Neuronal stem cell (in vitro differentiated cells): ENCODE measurements at regions not wholly inside any gene's neighbourhood (a gene's known extent, or its start where the extent isn't known, plus 50 kb on each side); places are given as distances from the start of the nearest gene placed in this dataset.

Experiments
- DNase-seq: peaks from one replicate; pipeline ENCODE4 v3.0.0-alpha.2; 2013; ENCODE audit warnings: low spot score
- H2AFZ ChIP-seq: one replicate; pipeline ENCODE4 v1.6.1; 2013; ENCODE audit warnings: mild to moderate bottlenecking, low read length, inconsistent platforms
- H2AK5ac ChIP-seq: 2 replicates; pipeline ENCODE4 v1.6.1; 2013; ENCODE audit warnings: low read depth, mild to moderate bottlenecking, inconsistent platforms, low read length, moderate library complexity, mixed read lengths
- H2BK120ac ChIP-seq: 2 replicates; pipeline ENCODE4 v1.6.1; 2013; ENCODE audit warnings: low read depth, mild to moderate bottlenecking, inconsistent platforms, low read length, moderate library complexity, mixed read lengths
- H2BK12ac ChIP-seq: one replicate; pipeline ENCODE4 v1.6.1; 2013; ENCODE audit warnings: low read length, inconsistent platforms
- H2BK15ac ChIP-seq: 2 replicates; pipeline ENCODE4 v1.6.1; 2013; ENCODE audit warnings: mild to moderate bottlenecking, low read length, inconsistent platforms, mixed read lengths
- H2BK5ac ChIP-seq: one replicate; pipeline ENCODE4 v1.6.1; 2013; ENCODE audit warnings: inconsistent platforms, mild to moderate bottlenecking, low read length, moderate library complexity
- H3K14ac ChIP-seq: one replicate; pipeline ENCODE4 v1.6.1; 2013; ENCODE audit warnings: low read length, inconsistent platforms
- H3K18ac ChIP-seq: 2 replicates; pipeline ENCODE4 v1.6.1; 2013; ENCODE audit warnings: low read length, inconsistent platforms
- H3K23ac ChIP-seq: 2 replicates; pipeline ENCODE4 v1.6.1; 2013; ENCODE audit warnings: low read depth, mild to moderate bottlenecking, mixed read lengths, low read length, inconsistent platforms; ENCODE audit not compliant: poor library complexity
- H3K27ac ChIP-seq: replicated peaks from 3 replicates; pipeline ENCODE4 v1.5.1; 2013; ENCODE audit warnings: low read length, inconsistent platforms
- H3K27me3 ChIP-seq, 3 experiments: 2 replicates each; pipeline ENCODE4 v1.6.1; 2013; ENCODE audit warnings: low read length in 3 of 3, mild to moderate bottlenecking in 2 of 3, inconsistent platforms in 1 of 3, low read depth in 1 of 3, mixed read lengths in 1 of 3, moderate library complexity in 1 of 3; ENCODE audit not compliant: control insufficient read depth in 3 of 3, insufficient read depth in 3 of 3
- H3K36me3 ChIP-seq, 2 donors: replicated peaks in 1 of 2; 2 replicates each; pipeline ENCODE4 v1.6.1; 2013; ENCODE audit warnings: low read length in 2 of 2; ENCODE audit not compliant: control insufficient read depth in 2 of 2, insufficient read depth in 2 of 2
- H3K4ac ChIP-seq: 2 replicates; pipeline ENCODE4 v1.6.1; 2013; ENCODE audit warnings: inconsistent platforms, mild to moderate bottlenecking, low read length, moderate library complexity
- H3K4me1 ChIP-seq, 2 donors: 1 replicate in 1 of 2; 2 replicates in 1 of 2; pipeline ENCODE4 v1.6.1; 2013; ENCODE audit warnings: low read length in 2 of 2, low read depth in 1 of 2; ENCODE audit not compliant: control insufficient read depth in 2 of 2, insufficient read depth in 1 of 2
- H3K4me2 ChIP-seq: one replicate; pipeline ENCODE4 v1.6.1; 2013; ENCODE audit warnings: mild to moderate bottlenecking, low read length, inconsistent platforms; ENCODE audit not compliant: insufficient read depth, poor library complexity, severe bottlenecking
- H3K4me3 ChIP-seq, 2 donors: 2 replicates each; pipeline ENCODE4 v1.5.1; 2013; ENCODE audit warnings: low read length in 2 of 2, mild to moderate bottlenecking in 2 of 2, inconsistent platforms in 1 of 2, moderate library complexity in 1 of 2
- H3K79me1 ChIP-seq: one replicate; pipeline ENCODE4 v1.6.1; 2013; ENCODE audit warnings: low read depth, mild to moderate bottlenecking, inconsistent platforms, low read length, moderate library complexity
- H3K9ac ChIP-seq: one replicate; pipeline ENCODE4 v1.6.1; 2013; ENCODE audit warnings: mild to moderate bottlenecking, low read depth, low read length, inconsistent platforms; ENCODE audit not compliant: poor library complexity
- H3K9me3 ChIP-seq, 2 donors: replicated peaks in 1 of 2; 2 replicates each; pipeline versions ENCODE3 to v1.6.1; 2013; ENCODE audit warnings: low read length in 2 of 2, mild to moderate bottlenecking in 2 of 2, inconsistent platforms in 1 of 2, low read depth in 1 of 2, mixed read lengths in 1 of 2, moderate library complexity in 1 of 2; ENCODE audit not compliant: control insufficient read depth in 2 of 2, insufficient read depth in 1 of 2
- H4K8ac ChIP-seq: one replicate; pipeline ENCODE4 v1.6.1; 2013; ENCODE audit warnings: low read depth, mild to moderate bottlenecking, inconsistent platforms, low read length, moderate library complexity
- H4K91ac ChIP-seq: one replicate; pipeline ENCODE4 v1.6.1; 2013; ENCODE audit warnings: low read length, low read depth, mild to moderate bottlenecking, inconsistent platforms; ENCODE audit not compliant: poor library complexity
- WGBS, 2 donors: extraction: QIAGEN DNeasy Blood & Tissue Kit; methylation state at CpG; one replicate each; pipeline ENCODE4 v1.1.7; 2013; ENCODE audit warnings: missing lambda C conversion rate in 2 of 2, mixed read lengths in 1 of 2; ENCODE audit not compliant: insufficient read length in 2 of 2, insufficient replicate concordance in 1 of 2; ENCODE audit errors: extremely low coverage in 2 of 2; 5-methylcytosine and 5-hydroxymethylcytosine counted together

- H2AFZ ChIP-seq = no peak overlapping the region
- no peak overlapping the region for H2BK120ac ChIP-seq
- H3K27ac ChIP-seq = no peak overlapping the region
- H2BK12ac ChIP-seq = no peak overlapping the region
- H3K23ac ChIP-seq = no peak overlapping the region
- no peak overlapping the region for H4K91ac ChIP-seq
- H3K4me2 ChIP-seq = no peak overlapping the region
- no peaks in the 10 kb centered on the region for H3K4me1 ChIP-seq
- no peaks in the 10 kb centered on the region for H3K79me1 ChIP-seq
- H2BK15ac ChIP-seq = no peak overlapping the region
- DNase-seq = no peak
- no peak overlapping the region for H4K8ac ChIP-seq
- peaks cover 0 to 3% of the 10 kb centered on the region in 2 donors for H3K9me3 ChIP-seq
- H3K9ac ChIP-seq = no peak overlapping the region
- no peaks in the 10 kb centered on the region for H3K27me3 ChIP-seq
- H3K36me3 ChIP-seq = peaks cover 0 to 1% of the 10 kb centered on the region in 2 donors
- H3K4ac ChIP-seq = no peak overlapping the region
- no peak overlapping the region for H2BK5ac ChIP-seq
- WGBS, 2 donors = no CpG with 5 or more reads among the region's 24 CpGs
- peak overlapping the region in 1 of 2 donors; percentile 47 for H3K4me3 ChIP-seq
- peak overlapping the region; percentile 3 for H3K14ac ChIP-seq
- no peak overlapping the region for H2AK5ac ChIP-seq
- H3K18ac ChIP-seq = no peak overlapping the region
These were observed 182.1 kb upstream of the OPRM1 start for GRCh38 chr6:153856929-153857376.

- Histone ChIP-seq H2AFZ (no peak overlapping the region), H3K27ac (no peak overlapping the region), H3K9ac (no peak overlapping the region), H3K14ac (no peak overlapping the region), H2BK15ac (no peak overlapping the region), H2AK5ac (no peak overlapping the region), H3K9me3 (no peaks in the 10 kb centered on the region), H3K27me3 (no peaks in the 10 kb centered on the region), H4K8ac (no peak overlapping the region), H3K4me3 (no peak overlapping the region), H3K36me3 (no peaks in the 10 kb centered on the region), H3K23ac (no peak overlapping the region), H2BK5ac (no peak overlapping the region), H2BK12ac (no peak overlapping the region), H3K79me1 (no peaks in the 10 kb centered on the region), H3K4ac (no peak overlapping the region), H4K91ac (no peak overlapping the region), H3K4me1 (no peaks in the 10 kb centered on the region), H2BK120ac (no peak overlapping the region), H3K4me2 (no peak overlapping the region), H3K18ac (no peak overlapping the region)
- no peak for DNase-seq
- WGBS, 2 donors = no CpG with 5 or more reads among the region's 2 CpGs
These were observed 186.6 kb upstream of the OPRM1 start for GRCh38 chr6:153852481-153852880.

GRCh38 chr6:153852034-153852433 lies 187.0 kb upstream of the OPRM1 start:
- no peak overlapping the region for H3K23ac ChIP-seq
- H3K9me3 ChIP-seq = no peaks in the 10 kb centered on the region
- no peak overlapping the region for H3K9ac ChIP-seq
- no peak overlapping the region for H4K91ac ChIP-seq
- no peaks in the 10 kb centered on the region for H3K36me3 ChIP-seq
- no peak overlapping the region for H2BK12ac ChIP-seq
- no peak overlapping the region for H2AK5ac ChIP-seq
- DNase-seq = no peak
- no CpG with 5 or more reads among the region's 3 CpGs for WGBS, 2 donors
- no peaks in the 10 kb centered on the region for H3K27me3 ChIP-seq
- H2BK5ac ChIP-seq = no peak overlapping the region
- H4K8ac ChIP-seq = no peak overlapping the region
- H3K4me1 ChIP-seq = no peaks in the 10 kb centered on the region
- H3K4ac ChIP-seq = no peak overlapping the region
- H2AFZ ChIP-seq = no peak overlapping the region
- no peak overlapping the region for H3K4me3 ChIP-seq
- no peaks in the 10 kb centered on the region for H3K79me1 ChIP-seq
- no peak overlapping the region for H2BK120ac ChIP-seq
- H2BK15ac ChIP-seq = no peak overlapping the region
- H3K27ac ChIP-seq = no peak overlapping the region
- no peak overlapping the region for H3K14ac ChIP-seq
- H3K4me2 ChIP-seq = no peak overlapping the region
- H3K18ac ChIP-seq = no peak overlapping the region

GRCh38 chr6:153849072-153849779 lies 189.8 kb upstream of the OPRM1 start:
- H3K27me3 ChIP-seq = no peaks in the 10 kb centered on the region
- H2BK120ac ChIP-seq = no peak overlapping the region
- DNase-seq = no peak
- H2BK5ac ChIP-seq = no peak overlapping the region
- no peak overlapping the region for H3K4me2 ChIP-seq
- H3K27ac ChIP-seq = no peak overlapping the region
- no peaks in the 10 kb centered on the region for H3K79me1 ChIP-seq
- no peaks in the 10 kb centered on the region for H3K9me3 ChIP-seq
- WGBS, 2 donors = no CpG with 5 or more reads among the region's 1 CpG
- H2BK15ac ChIP-seq = no peak overlapping the region
- H3K18ac ChIP-seq = no peak overlapping the region
- H3K4me3 ChIP-seq = no peak overlapping the region
- H3K23ac ChIP-seq = no peak overlapping the region
- H2BK12ac ChIP-seq = no peak overlapping the region
- H2AK5ac ChIP-seq = no peak overlapping the region
- H4K8ac ChIP-seq = no peak overlapping the region
- no peak overlapping the region for H3K14ac ChIP-seq
- H3K36me3 ChIP-seq = no peaks in the 10 kb centered on the region
- no peak overlapping the region for H4K91ac ChIP-seq
- H3K9ac ChIP-seq = no peak overlapping the region
- H3K4ac ChIP-seq = no peak overlapping the region
- H2AFZ ChIP-seq = no peak overlapping the region
- no peaks in the 10 kb centered on the region for H3K4me1 ChIP-seq
